ENCODE measurements at regions not wholly inside any gene's neighbourhood (a gene's known extent, or its start where the extent isn't known, plus 50 kb on each side); places are given as distances from the start of the nearest gene placed in this dataset.

- TF ChIP-seq POLR2A (IDR thresholded peaks at IDR 0.05; ENCODE audit: low read depth, low read length): no peak
- no peak for TF ChIP-seq POLR2AphosphoS5 (IDR thresholded peaks at IDR 0.05; ENCODE audit: low read depth, low read length)
- no peak for TF ChIP-seq TAF1 (IDR thresholded peaks at IDR 0.05; ENCODE audit: borderline replicate concordance, low read depth, low read length)
Observed at GRCh38 chr10:76628801-76629200, 1008.8 kb downstream of the KCNMA1 start.
